LNCAP (cell line): ENCODE measurements at regions not wholly inside any gene's neighbourhood (a gene's known extent, or its start where the extent isn't known, plus 50 kb on each side); places are given as distances from the start of the nearest gene placed in this dataset.

Source experiments
- CTCF ChIP-seq: fragments of 450-650 bp; IDR thresholded peaks from 2 replicates; pipeline ENCODE4 v1.5.1; 2017; ENCODE audit warnings: mild to moderate bottlenecking

GRCh38 chr6:139448998-139449610, 74.7 kb upstream of the CITED2 start:
- no peak for TF ChIP-seq CTCF

DNA sequence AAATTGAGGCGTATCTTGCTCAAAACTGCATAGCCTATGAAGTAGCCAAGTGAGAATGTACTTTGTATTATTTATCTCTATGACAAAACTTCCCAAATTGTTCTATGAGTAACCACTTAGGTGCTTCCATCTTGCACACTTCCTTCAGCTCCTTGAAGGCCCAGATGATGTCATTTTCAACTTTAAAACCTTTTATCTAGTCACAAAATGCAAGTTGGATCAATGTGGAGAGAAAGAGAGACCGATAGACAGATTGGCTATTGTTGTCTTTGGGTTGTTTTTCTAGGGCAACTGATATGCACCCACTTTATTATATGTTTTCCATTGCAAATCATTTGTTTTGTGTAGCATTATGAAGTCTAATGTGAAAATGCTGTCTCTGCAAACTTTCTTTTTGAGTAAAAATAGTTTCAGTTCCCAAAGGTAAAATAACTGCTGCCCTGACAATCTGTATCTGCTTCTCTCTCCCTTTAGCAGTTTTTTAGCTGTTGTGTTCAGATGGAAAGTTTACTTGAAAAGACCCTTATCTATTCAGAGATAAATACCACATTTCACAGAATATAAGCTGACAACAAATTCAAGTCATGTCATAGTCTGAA, 73.7 kb upstream of the CITED2 start:
- TF ChIP-seq CTCF = no peak

- TF ChIP-seq CTCF = no peak
Observed at GRCh38 chr6:139447656-139447975, 73.2 kb upstream of the CITED2 start.

GRCh38 chr6:139446768-139447655, 72.6 kb upstream of the CITED2 start:
- no peak for TF ChIP-seq CTCF

DNA sequence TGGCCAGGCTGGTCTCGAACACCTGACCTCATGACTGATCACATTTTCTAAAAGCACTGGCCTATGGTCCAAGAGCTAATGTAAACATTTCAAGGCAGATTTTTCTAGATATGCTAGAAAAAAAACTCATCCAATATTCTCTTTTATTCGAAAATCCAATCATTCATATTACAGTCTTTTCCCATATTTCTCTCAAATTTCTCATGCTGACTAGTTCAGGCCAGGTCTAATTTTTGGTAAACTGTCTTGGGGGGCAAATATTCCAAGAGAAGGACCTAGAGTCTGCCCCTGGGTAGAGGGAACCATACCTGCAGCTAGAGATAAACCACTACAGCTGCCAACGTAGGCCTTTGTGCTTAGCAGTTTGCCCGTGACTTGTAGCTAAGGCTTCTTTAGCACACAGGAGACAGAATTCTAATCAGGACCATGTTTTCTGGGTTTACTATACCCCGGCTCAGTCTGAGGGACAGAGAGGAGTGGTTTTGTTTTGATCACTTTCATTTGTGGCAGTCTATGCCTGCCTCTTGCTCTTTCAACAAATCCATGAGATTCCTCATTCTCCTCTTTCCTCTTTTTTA, 71.8 kb upstream of the CITED2 start:
- TF ChIP-seq CTCF = no peak

- TF ChIP-seq CTCF = no peak
Observed at GRCh38 chr6:139443231-139444112, 69.0 kb upstream of the CITED2 start.

DNA sequence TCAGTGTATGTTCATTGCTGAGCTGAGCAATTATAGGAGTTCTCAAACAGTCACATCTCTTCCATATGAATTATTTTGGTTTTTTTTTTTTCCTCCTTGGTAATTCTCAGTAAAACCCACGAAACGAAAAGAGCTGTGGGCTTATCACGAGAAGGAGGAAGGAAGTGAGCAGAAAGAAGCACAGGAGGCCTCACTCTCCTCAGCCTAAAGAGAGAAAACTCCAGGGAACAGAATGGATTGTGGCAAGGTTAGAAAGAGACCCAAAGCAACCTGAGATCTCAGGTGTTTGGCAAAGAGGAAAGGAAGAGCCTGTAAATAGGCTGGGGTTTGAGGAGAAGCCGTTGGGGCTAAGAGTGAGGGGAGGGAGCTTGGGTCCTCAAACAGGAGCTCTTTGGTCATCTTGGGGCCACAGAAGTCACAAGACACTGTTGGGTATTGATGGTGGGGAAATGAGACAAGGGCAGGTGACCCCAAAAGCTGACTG, 67.8 kb upstream of the CITED2 start:
- no peak for TF ChIP-seq CTCF
